H9 (cell line): ENCODE measurements at regions not wholly inside any gene's neighbourhood (a gene's known extent, or its start where the extent isn't known, plus 50 kb on each side); places are given as distances from the start of the nearest gene placed in this dataset.

ENCODE experiments used
- DNase-seq: peaks from one replicate; pipeline ENCODE4 v3.0.0-alpha.2; 2017
- H2AFZ ChIP-seq: one replicate; pipeline ENCODE4 v1.6.1; 2013; ENCODE audit warnings: mild to moderate bottlenecking, low read length, control low read depth, moderate library complexity
- H2AK5ac ChIP-seq: 2 replicates; pipeline ENCODE4 v1.6.1; 2013; ENCODE audit warnings: low read length, control low read depth, mixed read lengths; ENCODE audit not compliant: insufficient read length
- H2BK120ac ChIP-seq: one replicate; pipeline ENCODE4 v1.6.1; 2013; ENCODE audit warnings: low read depth, mild to moderate bottlenecking, low read length, control low read depth, inconsistent platforms; ENCODE audit not compliant: poor library complexity, severe bottlenecking
- H2BK12ac ChIP-seq: 2 replicates; pipeline ENCODE4 v1.6.1; 2013; ENCODE audit warnings: low read length, control low read depth, mixed read lengths, low read depth; ENCODE audit not compliant: insufficient read length
- H2BK15ac ChIP-seq: 2 replicates; pipeline ENCODE4 v1.6.1; 2013; ENCODE audit warnings: low read depth, low read length, control low read depth
- H2BK20ac ChIP-seq: one replicate; pipeline ENCODE4 v1.6.1; 2013; ENCODE audit warnings: low read depth, mild to moderate bottlenecking, low read length, control low read depth, inconsistent platforms; ENCODE audit not compliant: poor library complexity, severe bottlenecking
- H2BK5ac ChIP-seq: 2 replicates; pipeline ENCODE4 v1.6.1; 2013; ENCODE audit warnings: low read length, control low read depth, mixed read lengths; ENCODE audit not compliant: insufficient read length
- H3K14ac ChIP-seq: 2 replicates; pipeline ENCODE4 v1.6.1; 2013; ENCODE audit warnings: low read length, control low read depth; ENCODE audit not compliant: insufficient read depth
- H3K18ac ChIP-seq: 2 replicates; pipeline ENCODE4 v1.6.1; 2013; ENCODE audit warnings: low read depth, mild to moderate bottlenecking, mixed read lengths, low read length, control low read depth; ENCODE audit not compliant: insufficient read length
- H3K23ac ChIP-seq: 2 replicates; pipeline ENCODE4 v1.6.1; 2013; ENCODE audit warnings: low read length, control low read depth, mixed read lengths, low read depth; ENCODE audit not compliant: insufficient read length
- H3K23me2 ChIP-seq: 2 replicates; pipeline ENCODE4 v1.6.1; 2013; ENCODE audit warnings: low read depth, mild to moderate bottlenecking, mixed read lengths, low read length, control low read depth; ENCODE audit not compliant: insufficient read length, poor library complexity, severe bottlenecking
- H3K27ac ChIP-seq: 2 replicates; pipeline ENCODE4 v1.5.1; 2013; ENCODE audit warnings: low read length, control low read depth, mixed read lengths, low read depth; ENCODE audit not compliant: insufficient read length
- H3K27me3 ChIP-seq: 2 replicates; pipeline ENCODE4 v1.6.1; 2013; ENCODE audit warnings: low read length, control low read depth, inconsistent platforms; ENCODE audit not compliant: insufficient read depth
- H3K4ac ChIP-seq: 2 replicates; pipeline ENCODE4 v1.6.1; 2013; ENCODE audit warnings: low read depth, mild to moderate bottlenecking, control low read depth, inconsistent platforms, low read length, moderate library complexity
- H3K4me1 ChIP-seq: 2 replicates; pipeline ENCODE4 v1.6.1; 2013; ENCODE audit warnings: low read length, control low read depth, inconsistent platforms; ENCODE audit not compliant: insufficient read depth
- H3K4me2 ChIP-seq: 2 replicates; pipeline ENCODE4 v1.6.1; 2013; ENCODE audit warnings: low read length, control low read depth, mixed read lengths; ENCODE audit not compliant: insufficient read length, insufficient read depth
- H3K56ac ChIP-seq: 2 replicates; pipeline ENCODE4 v1.6.1; 2013; ENCODE audit warnings: low read depth, mild to moderate bottlenecking, mixed read lengths, low read length, control low read depth; ENCODE audit not compliant: insufficient read length
- H3K79me1 ChIP-seq: 2 replicates; pipeline ENCODE4 v1.6.1; 2013; ENCODE audit warnings: low read depth, mild to moderate bottlenecking, moderate library complexity, low read length, control low read depth, inconsistent platforms; ENCODE audit not compliant: insufficient read depth, poor library complexity, severe bottlenecking
- H3K79me2 ChIP-seq: 2 replicates; pipeline ENCODE4 v1.6.1; 2013; ENCODE audit warnings: low read length, control low read depth, inconsistent platforms; ENCODE audit not compliant: insufficient read depth
- H3K9ac ChIP-seq: 2 replicates; pipeline ENCODE4 v1.6.1; 2013; ENCODE audit warnings: low read length, control low read depth, mixed read lengths; ENCODE audit not compliant: insufficient read length; ENCODE audit errors: extremely low read depth
- H3K9me3 ChIP-seq: one replicate; pipeline ENCODE4 v1.6.1; 2013; ENCODE audit warnings: low read depth, low read length, inconsistent platforms; ENCODE audit not compliant: control insufficient read depth
- H3T11ph ChIP-seq: one replicate; pipeline ENCODE4 v1.6.1; 2013; ENCODE audit warnings: mild to moderate bottlenecking, low read length, control low read depth, inconsistent platforms
- H4K20me1 ChIP-seq: one replicate; pipeline ENCODE4 v1.6.1; 2013; ENCODE audit not compliant: control insufficient read depth, insufficient read length, insufficient read depth
- H4K5ac ChIP-seq: 2 replicates; pipeline ENCODE4 v1.6.1; 2013; ENCODE audit warnings: low read depth, mild to moderate bottlenecking, mixed read lengths, low read length, control low read depth; ENCODE audit not compliant: insufficient read length
- H4K8ac ChIP-seq: replicated peaks from 2 replicates; pipeline ENCODE4 v1.6.1; 2013; ENCODE audit warnings: low read length, control low read depth, mixed read lengths, low read depth; ENCODE audit not compliant: insufficient read length
- H4K91ac ChIP-seq: 2 replicates; pipeline ENCODE4 v1.6.1; 2013; ENCODE audit warnings: low read depth, mild to moderate bottlenecking, moderate library complexity, mixed read lengths, low read length, control low read depth; ENCODE audit not compliant: insufficient read length
- H3K27ac Mint-ChIP-seq, 3 experiments: 2 replicates in 2 of 3; 3 replicates in 1 of 3; pipeline ENCODE4 v1.8.0; 2020 to 2021; ENCODE audit warnings: mixed read lengths in 3 of 3, mild to moderate bottlenecking in 1 of 3, moderate library complexity in 1 of 3
- H3K27me3 Mint-ChIP-seq: 2 replicates; pipeline ENCODE4 v1.8.0; 2021; ENCODE audit warnings: low read depth, mild to moderate bottlenecking, moderate library complexity, mixed read lengths
- H3K36me3 Mint-ChIP-seq, 3 experiments: 2 replicates in 2 of 3; 3 replicates in 1 of 3; pipeline ENCODE4 v1.8.0; 2020 to 2021; ENCODE audit warnings: low read depth in 3 of 3, mixed read lengths in 3 of 3; ENCODE audit not compliant: insufficient read depth in 1 of 3
- H3K4me1 Mint-ChIP-seq, 2 experiments: 2 replicates each; pipeline ENCODE4 v1.8.0; 2020; ENCODE audit warnings: mixed read lengths in 2 of 2
- H3K4me3 Mint-ChIP-seq, 2 experiments: 2 replicates in 1 of 2; 3 replicates in 1 of 2; pipeline ENCODE4 v1.8.0; 2020 to 2021; ENCODE audit warnings: mild to moderate bottlenecking in 2 of 2, mixed read lengths in 2 of 2, moderate library complexity in 1 of 2
- H3K9me3 Mint-ChIP-seq, 2 experiments: 2 replicates in 1 of 2; 3 replicates in 1 of 2; pipeline ENCODE4 v1.8.0; 2020; ENCODE audit warnings: mild to moderate bottlenecking in 2 of 2, mixed read lengths in 2 of 2, moderate library complexity in 1 of 2
- WGBS: extraction: QIAGEN DNeasy Blood & Tissue Kit; methylation state at CpG from one replicate; pipeline ENCODE4 v1.1.7; 2013; ENCODE audit warnings: missing lambda C conversion rate, low lambda C conversion rate, mixed read lengths; ENCODE audit not compliant: insufficient read length; ENCODE audit errors: extremely low coverage; 5-methylcytosine and 5-hydroxymethylcytosine counted together
- TF ChIP-seq, protein P1 (sequence below): fragments of 200-600 bp; sonication (generic); conservative IDR thresholded peaks from 3 replicates; pipeline ENCODE4 v1.8.0; 2021; ENCODE audit warnings: antibody characterized with exemption, mild to moderate bottlenecking

DNA sequence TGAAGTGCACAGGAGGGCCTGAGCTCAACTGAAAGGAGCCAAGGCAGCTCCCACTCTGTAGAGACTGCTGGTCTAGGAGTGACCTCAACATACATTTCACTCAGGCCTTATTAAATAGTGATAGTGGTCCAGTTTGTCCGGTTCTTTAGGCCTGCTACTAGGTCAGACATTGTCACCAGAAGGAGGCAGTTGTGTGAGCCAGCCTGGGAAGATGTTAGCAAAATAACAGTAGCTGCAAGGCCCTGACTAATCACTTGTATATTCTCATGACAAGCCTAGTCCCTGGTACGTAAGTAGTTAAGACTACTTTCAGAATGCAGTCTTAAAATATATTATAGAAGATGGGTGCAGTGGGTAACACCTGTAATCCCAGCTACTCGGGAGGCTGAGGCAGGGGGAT lies 264.0 kb upstream of the CAMK1G start:
- no CpG with 5 or more reads among the region's 3 CpGs for WGBS
- H3K4me1 Mint-ChIP-seq, result peaks cover 4 to 7% of the 10 kb centered on the region in 2 experiments
- H3K27me3 ChIP-seq, result no peaks in the 10 kb centered on the region
- H3K56ac ChIP-seq, result no peak overlapping the region
- H3K79me1 ChIP-seq, result no peaks in the 10 kb centered on the region
- H3K4ac ChIP-seq, result no peak overlapping the region
- H3K23ac ChIP-seq, result no peak overlapping the region
- no peak overlapping the region for H2AK5ac ChIP-seq
- H3K23me2 ChIP-seq, result no peaks in the 10 kb centered on the region
- H3K79me2 ChIP-seq, result no peaks in the 10 kb centered on the region
- peaks cover 0 to 3% (median 0%) of the 10 kb centered on the region in 3 experiments; a peak in 1 of 7 replicates for H3K36me3 Mint-ChIP-seq
- H3K9ac ChIP-seq, result no peak overlapping the region
- peaks cover 2% of the 10 kb centered on the region; the same call in 1 of the 2 replicates for H3K27me3 Mint-ChIP-seq
- H3K4me3 Mint-ChIP-seq, result no peak overlapping the region
- H2BK12ac ChIP-seq, result no peak overlapping the region
- H4K8ac ChIP-seq, result no peak overlapping the region
- H2BK20ac ChIP-seq, result no peak overlapping the region
- H2BK5ac ChIP-seq, result no peak overlapping the region
- DNase-seq, result no peak
- H3K18ac ChIP-seq, result no peak overlapping the region
- no peak overlapping the region for H2BK120ac ChIP-seq
- H3K9me3 Mint-ChIP-seq, result peaks cover 0 to 2% of the 10 kb centered on the region in 2 experiments; a peak in 2 of 5 replicates
- no peak overlapping the region for H4K5ac ChIP-seq
- no peak overlapping the region for H3K27ac ChIP-seq
- no peaks in the 10 kb centered on the region for H4K20me1 ChIP-seq
- H4K91ac ChIP-seq, result no peak overlapping the region
- no peak overlapping the region for H3K14ac ChIP-seq
- H3K27ac Mint-ChIP-seq, result no peak overlapping the region
- no peak overlapping the region for H2AFZ ChIP-seq
- no peak overlapping the region for H2BK15ac ChIP-seq
- no peaks in the 10 kb centered on the region for H3K9me3 ChIP-seq
- no peak overlapping the region for H3K4me2 ChIP-seq
- no peak overlapping the region for H3T11ph ChIP-seq
- TF ChIP-seq, protein P1, sequence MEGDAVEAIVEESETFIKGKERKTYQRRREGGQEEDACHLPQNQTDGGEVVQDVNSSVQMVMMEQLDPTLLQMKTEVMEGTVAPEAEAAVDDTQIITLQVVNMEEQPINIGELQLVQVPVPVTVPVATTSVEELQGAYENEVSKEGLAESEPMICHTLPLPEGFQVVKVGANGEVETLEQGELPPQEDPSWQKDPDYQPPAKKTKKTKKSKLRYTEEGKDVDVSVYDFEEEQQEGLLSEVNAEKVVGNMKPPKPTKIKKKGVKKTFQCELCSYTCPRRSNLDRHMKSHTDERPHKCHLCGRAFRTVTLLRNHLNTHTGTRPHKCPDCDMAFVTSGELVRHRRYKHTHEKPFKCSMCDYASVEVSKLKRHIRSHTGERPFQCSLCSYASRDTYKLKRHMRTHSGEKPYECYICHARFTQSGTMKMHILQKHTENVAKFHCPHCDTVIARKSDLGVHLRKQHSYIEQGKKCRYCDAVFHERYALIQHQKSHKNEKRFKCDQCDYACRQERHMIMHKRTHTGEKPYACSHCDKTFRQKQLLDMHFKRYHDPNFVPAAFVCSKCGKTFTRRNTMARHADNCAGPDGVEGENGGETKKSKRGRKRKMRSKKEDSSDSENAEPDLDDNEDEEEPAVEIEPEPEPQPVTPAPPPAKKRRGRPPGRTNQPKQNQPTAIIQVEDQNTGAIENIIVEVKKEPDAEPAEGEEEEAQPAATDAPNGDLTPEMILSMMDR, result no peak
- no peaks in the 10 kb centered on the region for H3K4me1 ChIP-seq
